ENCODE measurements at regions not wholly inside any gene's neighbourhood (a gene's known extent, or its start where the extent isn't known, plus 50 kb on each side); places are given as distances from the start of the nearest gene placed in this dataset.

DNA sequence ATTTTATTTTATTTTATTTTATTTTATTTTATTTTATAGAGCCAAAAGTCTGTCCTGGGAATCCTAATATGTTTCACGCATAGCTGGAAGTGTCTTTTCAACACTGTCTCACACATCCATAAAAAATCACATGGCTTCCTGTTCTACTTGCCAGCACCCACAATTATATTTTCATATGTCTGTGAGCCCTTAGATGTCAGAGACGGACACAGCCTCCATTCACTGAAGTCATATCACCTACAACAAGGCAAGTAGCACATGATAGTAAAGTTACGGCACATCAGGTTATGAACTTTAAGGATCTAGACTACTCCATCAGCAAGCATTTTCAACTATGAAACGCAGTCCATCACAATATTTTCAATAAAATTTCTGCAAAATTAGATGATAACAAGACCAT lies 168.4 kb downstream of the ZIC4 start:
- TF ChIP-seq NR2C2 (CRISPR knock-in tag; IDR thresholded peaks at IDR 0.05) (no peak), CBFB (CRISPR knock-in tag; IDR thresholded peaks at IDR 0.05; ENCODE audit: low read depth) (no peak), JUN (CRISPR knock-in tag; IDR thresholded peaks at IDR 0.05) (no peak)
- TF ChIP-seq, protein P1, sequence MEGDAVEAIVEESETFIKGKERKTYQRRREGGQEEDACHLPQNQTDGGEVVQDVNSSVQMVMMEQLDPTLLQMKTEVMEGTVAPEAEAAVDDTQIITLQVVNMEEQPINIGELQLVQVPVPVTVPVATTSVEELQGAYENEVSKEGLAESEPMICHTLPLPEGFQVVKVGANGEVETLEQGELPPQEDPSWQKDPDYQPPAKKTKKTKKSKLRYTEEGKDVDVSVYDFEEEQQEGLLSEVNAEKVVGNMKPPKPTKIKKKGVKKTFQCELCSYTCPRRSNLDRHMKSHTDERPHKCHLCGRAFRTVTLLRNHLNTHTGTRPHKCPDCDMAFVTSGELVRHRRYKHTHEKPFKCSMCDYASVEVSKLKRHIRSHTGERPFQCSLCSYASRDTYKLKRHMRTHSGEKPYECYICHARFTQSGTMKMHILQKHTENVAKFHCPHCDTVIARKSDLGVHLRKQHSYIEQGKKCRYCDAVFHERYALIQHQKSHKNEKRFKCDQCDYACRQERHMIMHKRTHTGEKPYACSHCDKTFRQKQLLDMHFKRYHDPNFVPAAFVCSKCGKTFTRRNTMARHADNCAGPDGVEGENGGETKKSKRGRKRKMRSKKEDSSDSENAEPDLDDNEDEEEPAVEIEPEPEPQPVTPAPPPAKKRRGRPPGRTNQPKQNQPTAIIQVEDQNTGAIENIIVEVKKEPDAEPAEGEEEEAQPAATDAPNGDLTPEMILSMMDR (IDR thresholded peaks at IDR 0.05) = no peak
- TF ChIP-seq, protein P2, sequence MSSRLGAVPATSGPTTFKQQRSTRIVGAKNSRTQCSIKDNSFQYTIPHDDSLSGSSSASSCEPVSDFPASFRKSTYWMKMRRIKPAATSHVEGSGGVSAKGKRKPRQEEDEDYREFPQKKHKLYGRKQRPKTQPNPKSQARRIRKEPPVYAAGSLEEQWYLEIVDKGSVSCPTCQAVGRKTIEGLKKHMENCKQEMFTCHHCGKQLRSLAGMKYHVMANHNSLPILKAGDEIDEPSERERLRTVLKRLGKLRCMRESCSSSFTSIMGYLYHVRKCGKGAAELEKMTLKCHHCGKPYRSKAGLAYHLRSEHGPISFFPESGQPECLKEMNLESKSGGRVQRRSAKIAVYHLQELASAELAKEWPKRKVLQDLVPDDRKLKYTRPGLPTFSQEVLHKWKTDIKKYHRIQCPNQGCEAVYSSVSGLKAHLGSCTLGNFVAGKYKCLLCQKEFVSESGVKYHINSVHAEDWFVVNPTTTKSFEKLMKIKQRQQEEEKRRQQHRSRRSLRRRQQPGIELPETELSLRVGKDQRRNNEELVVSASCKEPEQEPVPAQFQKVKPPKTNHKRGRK (CRISPR knock-in tag; IDR thresholded peaks at IDR 0.05; ENCODE audit: borderline replicate concordance) = no peak

Data from WTC11 (cell line).